ENCODE measurements at regions not wholly inside any gene's neighbourhood (a gene's known extent, or its start where the extent isn't known, plus 50 kb on each side); places are given as distances from the start of the nearest gene placed in this dataset.

DNA sequence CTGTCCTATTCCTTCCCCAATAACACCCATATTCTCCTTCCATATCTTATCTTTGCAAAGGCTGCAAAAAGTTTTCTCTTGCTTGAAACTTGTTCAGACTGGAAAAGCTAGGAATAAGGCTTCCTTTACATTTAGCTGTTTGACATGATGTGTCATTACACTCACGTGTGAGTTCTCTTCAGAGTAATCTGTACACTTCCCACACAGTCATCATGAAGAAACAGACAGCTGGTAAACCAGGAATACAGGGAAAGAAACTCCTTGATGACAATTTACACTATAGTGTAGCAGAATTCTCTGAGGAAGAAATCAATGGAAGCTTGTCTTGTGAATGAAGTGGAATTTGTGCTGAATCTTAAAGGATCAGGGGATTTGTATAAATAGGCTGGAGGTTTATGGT is 628.6 kb upstream of the CDH2 start:
- TF ChIP-seq, protein P1, sequence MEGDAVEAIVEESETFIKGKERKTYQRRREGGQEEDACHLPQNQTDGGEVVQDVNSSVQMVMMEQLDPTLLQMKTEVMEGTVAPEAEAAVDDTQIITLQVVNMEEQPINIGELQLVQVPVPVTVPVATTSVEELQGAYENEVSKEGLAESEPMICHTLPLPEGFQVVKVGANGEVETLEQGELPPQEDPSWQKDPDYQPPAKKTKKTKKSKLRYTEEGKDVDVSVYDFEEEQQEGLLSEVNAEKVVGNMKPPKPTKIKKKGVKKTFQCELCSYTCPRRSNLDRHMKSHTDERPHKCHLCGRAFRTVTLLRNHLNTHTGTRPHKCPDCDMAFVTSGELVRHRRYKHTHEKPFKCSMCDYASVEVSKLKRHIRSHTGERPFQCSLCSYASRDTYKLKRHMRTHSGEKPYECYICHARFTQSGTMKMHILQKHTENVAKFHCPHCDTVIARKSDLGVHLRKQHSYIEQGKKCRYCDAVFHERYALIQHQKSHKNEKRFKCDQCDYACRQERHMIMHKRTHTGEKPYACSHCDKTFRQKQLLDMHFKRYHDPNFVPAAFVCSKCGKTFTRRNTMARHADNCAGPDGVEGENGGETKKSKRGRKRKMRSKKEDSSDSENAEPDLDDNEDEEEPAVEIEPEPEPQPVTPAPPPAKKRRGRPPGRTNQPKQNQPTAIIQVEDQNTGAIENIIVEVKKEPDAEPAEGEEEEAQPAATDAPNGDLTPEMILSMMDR (IDR thresholded peaks at IDR 0.05), result no peak
- TF ChIP-seq POLR2A (IDR thresholded peaks at IDR 0.05), result no peak

All from body of pancreas (tissue), 4 donors.